Epithelial cell of prostate (primary cell): ENCODE measurements at regions not wholly inside any gene's neighbourhood (a gene's known extent, or its start where the extent isn't known, plus 50 kb on each side); places are given as distances from the start of the nearest gene placed in this dataset.
"Not testable (repeated sequence)": the region's sequence is repeated elsewhere in the genome, so short reads cannot be mapped to it uniquely, and the experiment has no call there.

ENCODE experiments used
- DNase-seq: peaks from one replicate; pipeline ENCODE4 v3.0.0-alpha.2; 2011; ENCODE audit warnings: low read depth, low spot score
- H3K27ac ChIP-seq: fragments of 450-650 bp; 2 replicates; pipeline ENCODE4 v1.5.1; 2017; ENCODE audit warnings: mild to moderate bottlenecking

- no peak overlapping the region for H3K27ac ChIP-seq
- DNase-seq: no peak
Measured at GRCh38 chr13:104949840-104950740, 1585.4 kb downstream of the EFNB2 start.

- H3K27ac ChIP-seq: no peak overlapping the region
- DNase-seq: no peak
Measured at GRCh38 chr13:104944176-104944575, 1591.3 kb downstream of the EFNB2 start.

DNA sequence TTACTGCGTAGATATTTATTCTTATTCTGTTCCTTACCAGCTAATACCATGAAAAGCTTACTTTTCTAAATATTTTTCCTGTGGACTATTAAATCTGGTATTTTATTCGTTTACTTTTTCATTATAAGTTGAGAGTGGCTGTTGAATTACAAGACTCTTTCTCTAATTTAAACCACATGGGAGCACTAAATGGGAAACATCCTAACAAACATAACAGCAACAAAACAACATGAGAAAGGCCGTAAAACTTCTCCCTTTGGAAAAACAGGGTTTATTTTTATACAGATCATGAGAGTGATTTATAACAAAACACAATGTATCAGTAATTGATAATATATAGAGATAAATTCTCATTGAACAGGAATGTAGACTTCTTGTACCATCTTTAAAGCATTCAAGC lies 1592.1 kb downstream of the EFNB2 start:
- DNase-seq: no peak
- H3K27ac ChIP-seq: no peak overlapping the region

GRCh38 chr13:104937881-104938280 lies 1597.6 kb downstream of the EFNB2 start:
- DNase-seq: no peak
- no peak overlapping the region for H3K27ac ChIP-seq

- DNase-seq: no peak
- no peak overlapping the region for H3K27ac ChIP-seq
Measured at GRCh38 chr13:104936304-104936703, 1599.2 kb downstream of the EFNB2 start.

- DNase-seq, H3K27ac ChIP-seq: not testable (repeated sequence)
Measured at GRCh38 chr13:104920513-104920912, 1614.9 kb downstream of the EFNB2 start.

DNA sequence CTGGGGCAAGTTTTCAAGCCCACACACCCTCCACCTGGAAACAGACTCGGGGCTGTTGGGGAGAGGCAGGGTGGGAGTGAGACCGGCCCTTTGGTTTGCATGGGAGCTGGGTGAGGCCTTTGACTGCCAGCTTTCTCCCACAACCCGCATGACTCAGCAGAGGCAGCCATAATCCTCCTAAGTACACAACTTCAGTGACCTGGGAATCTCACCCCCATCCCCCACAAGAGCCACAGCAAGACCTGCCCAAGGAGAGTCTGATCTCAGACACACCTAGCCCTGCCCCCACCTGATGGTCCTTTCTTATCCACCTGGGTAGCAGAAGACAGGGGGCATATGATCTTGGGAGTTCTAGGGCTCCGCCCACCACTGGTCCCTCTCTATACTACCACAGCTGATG lies 1615.4 kb downstream of the EFNB2 start:
- DNase-seq: no peak
- H3K27ac ChIP-seq: no peak overlapping the region

DNA sequence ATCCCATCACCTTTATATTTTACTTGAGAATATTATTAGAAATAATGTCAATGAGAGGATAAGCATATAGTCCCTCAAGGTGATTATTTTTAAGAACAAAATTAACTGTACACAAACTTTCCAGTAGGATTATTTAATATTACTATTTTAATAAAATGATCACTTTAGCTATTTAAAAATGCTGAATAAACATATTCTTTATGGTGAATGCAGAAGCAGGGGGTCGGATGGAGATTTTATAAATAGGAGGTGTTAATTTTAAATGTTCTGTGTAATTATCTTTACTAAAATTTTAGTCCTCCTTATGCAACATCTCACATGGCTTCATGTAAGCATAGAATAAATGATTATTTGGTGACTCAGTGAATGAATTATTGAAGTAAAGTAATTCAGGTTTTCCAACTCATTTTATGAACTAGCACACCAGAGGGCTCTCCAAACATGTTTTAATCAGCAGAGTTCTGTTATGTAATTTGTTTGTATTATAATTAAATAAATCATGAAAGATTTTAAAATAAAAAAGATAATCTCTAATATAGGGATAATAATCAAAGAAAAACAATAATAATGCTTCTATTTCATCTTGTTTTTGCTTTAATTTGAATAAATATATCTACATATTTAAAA lies 1635.2 kb downstream of the EFNB2 start:
- H3K27ac ChIP-seq: no peak overlapping the region
- no peak for DNase-seq

- DNase-seq: no peak
- H3K27ac ChIP-seq: no peak overlapping the region
Measured at GRCh38 chr13:104898484-104898883, 1637.0 kb downstream of the EFNB2 start.

- no peak overlapping the region for H3K27ac ChIP-seq
- no peak for DNase-seq
Measured at GRCh38 chr13:104895521-104895920, 1639.9 kb downstream of the EFNB2 start.

DNA sequence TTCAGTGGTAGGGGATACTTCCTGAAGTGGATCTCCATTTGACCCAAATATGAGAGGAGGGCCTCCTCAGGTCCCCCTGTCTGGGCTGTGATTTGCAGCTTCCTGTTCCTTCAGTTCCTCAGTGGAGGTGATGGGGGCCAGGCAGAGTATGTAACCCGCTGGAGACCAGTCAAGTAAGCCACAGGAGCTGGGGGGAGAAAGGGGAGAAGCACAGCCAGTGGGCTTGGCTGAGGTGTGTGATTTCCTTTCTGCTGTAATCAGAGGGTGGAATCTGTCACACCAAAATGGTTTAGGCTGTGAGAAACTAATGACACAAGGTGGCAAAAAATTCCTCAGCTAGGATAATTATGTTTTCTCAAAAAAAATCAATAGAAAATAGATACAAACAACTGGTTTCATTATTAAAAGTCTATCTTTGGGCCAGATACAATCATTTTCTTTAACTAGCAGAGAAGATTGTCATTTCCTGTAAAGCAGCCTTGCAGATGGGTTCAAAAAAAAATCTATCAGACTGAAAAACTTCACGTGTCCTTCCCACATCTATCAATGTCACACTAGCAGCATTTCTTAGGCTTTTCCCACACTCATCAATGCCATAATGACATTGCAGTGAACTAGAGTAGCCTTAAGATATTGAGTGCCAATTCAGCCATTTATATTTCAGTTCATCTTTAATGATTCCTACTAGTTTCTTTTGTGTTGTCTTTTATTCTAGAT lies 1660.3 kb downstream of the EFNB2 start:
- no peak overlapping the region for H3K27ac ChIP-seq
- no peak for DNase-seq

GRCh38 chr13:104872153-104872552 lies 1663.3 kb downstream of the EFNB2 start:
- no peak for DNase-seq
- H3K27ac ChIP-seq: no peak overlapping the region

DNA sequence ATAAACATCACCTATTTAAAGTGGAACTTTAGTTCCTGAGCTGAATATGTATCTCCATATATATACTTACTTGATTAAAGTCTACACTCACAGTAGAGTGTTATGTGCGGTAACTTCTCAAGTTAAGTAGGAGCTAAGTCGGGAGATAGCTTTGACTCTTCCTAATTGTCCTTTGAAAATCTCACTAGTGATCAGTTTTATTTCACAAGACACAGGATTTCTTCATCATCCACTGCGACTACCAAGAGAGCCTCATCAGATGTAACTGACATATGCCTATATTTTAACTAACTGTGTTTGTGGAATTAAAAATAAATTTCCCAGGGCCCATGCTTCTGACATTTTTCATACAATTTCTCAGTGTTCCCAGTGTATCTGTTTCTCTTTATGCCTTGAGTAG lies 1664.0 kb downstream of the EFNB2 start:
- DNase-seq: no peak
- no peak overlapping the region for H3K27ac ChIP-seq

GRCh38 chr13:104869501-104869900 lies 1666.0 kb downstream of the EFNB2 start:
- no peak for DNase-seq

DNA sequence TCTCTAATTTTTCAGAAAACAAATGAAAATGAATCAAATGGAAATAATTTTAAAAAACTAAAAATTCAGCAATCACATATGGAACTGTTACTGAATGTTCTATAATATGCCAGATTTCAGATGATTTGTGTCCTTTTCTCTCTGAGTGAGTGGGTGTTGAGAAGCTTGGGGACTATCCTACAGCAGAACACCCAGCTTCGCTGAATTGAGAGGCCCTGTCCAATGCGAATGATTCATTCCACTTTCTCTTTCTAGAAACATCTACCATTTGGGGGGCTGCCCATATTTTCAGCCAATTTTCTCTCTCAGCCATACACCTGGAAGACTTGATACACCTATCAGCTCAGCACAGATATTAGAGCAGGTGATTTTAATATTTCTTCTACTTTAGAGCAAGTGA lies 1666.7 kb downstream of the EFNB2 start:
- DNase-seq: no peak
- H3K27ac ChIP-seq: no peak overlapping the region

More at GRCh38 chr13:104869501-104869900, 1666.0 kb downstream of the EFNB2 start:
- no peak overlapping the region for H3K27ac ChIP-seq

DNA sequence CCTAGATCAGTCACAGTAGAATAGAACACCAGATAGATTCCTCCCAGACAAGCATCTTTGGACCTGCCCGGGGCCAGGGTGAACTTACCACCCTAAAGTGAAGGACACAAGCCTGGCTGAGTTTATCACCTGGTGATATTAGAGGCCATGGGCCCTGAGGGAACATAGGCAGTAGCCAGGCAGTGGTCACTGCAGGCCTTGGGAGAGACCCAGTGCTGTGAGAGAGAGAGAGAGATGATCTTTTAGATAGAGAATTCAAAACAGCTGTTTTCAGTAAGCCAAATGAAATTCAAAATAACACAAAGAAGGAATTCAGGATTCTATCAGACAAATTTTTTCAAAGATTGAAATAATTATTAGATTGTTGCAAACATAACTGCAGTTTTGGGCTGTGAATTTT lies 1679.9 kb downstream of the EFNB2 start:
- H3K27ac ChIP-seq: no peak overlapping the region
- no peak for DNase-seq

DNA sequence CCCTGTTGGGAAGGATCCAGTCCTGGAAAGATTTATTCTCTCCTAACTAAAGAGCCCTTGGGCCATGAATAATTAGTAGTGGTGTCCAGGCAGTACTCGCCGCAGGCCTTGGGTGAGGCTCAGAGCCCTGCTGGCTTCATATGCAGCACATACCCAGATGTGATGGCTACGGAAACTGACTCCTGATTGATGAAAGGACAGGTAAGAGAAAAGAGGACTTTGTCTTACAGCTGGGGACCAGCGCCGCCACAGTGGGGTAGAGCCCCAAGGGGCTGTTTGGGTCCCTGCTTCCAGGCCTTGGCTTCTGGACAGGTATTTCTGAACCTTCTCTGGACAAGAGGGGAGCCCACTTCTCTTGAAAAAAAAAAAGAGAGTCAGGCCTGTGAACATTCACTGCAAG lies 1680.8 kb downstream of the EFNB2 start:
- no peak overlapping the region for H3K27ac ChIP-seq

GRCh38 chr13:104854007-104854406 lies 1681.5 kb downstream of the EFNB2 start:
- no peak for DNase-seq
- H3K27ac ChIP-seq: no peak overlapping the region

More for the DNA sequence above, 1680.8 kb downstream of the EFNB2 start:
- no peak for DNase-seq

- DNase-seq: no peak
- H3K27ac ChIP-seq: no peak overlapping the region
Measured at GRCh38 chr13:104847922-104848321, 1687.5 kb downstream of the EFNB2 start.

GRCh38 chr13:104843401-104843800 lies 1692.1 kb downstream of the EFNB2 start:
- no peak overlapping the region for H3K27ac ChIP-seq
- DNase-seq: no peak

GRCh38 chr13:104841110-104841509 lies 1694.4 kb downstream of the EFNB2 start:
- no peak overlapping the region for H3K27ac ChIP-seq
- no peak for DNase-seq
